Fibroblast of lung (primary cell): ENCODE measurements at regions not wholly inside any gene's neighbourhood (a gene's known extent, or its start where the extent isn't known, plus 50 kb on each side); places are given as distances from the start of the nearest gene placed in this dataset.
A peak's percentile ranks its signal among the peaks of the same experiment; 100 is the strongest.

Source experiments
- DNase-seq, 2 donors: peaks; one replicate each; pipeline versions ENCODE4 v3.0.0 to v3.0.0-alpha.2; 2010; ENCODE audit warnings: low read depth in 2 of 2
- H2AFZ ChIP-seq: 2 replicates; pipeline ENCODE4 v1.5.1; 2012; ENCODE audit warnings: low read length, control low read depth, inconsistent platforms
- H3K27ac ChIP-seq: 2 replicates; pipeline ENCODE4 v1.5.1; 2011; ENCODE audit warnings: low read length, control low read depth; ENCODE audit not compliant: insufficient read depth
- H3K27me3 ChIP-seq: 2 replicates; pipeline ENCODE4 v1.5.1; 2011; ENCODE audit warnings: mild to moderate bottlenecking, low read length; ENCODE audit not compliant: control insufficient read depth, insufficient read depth
- H3K36me3 ChIP-seq: 2 replicates; pipeline ENCODE4 v1.5.1; 2011; ENCODE audit warnings: low read length; ENCODE audit not compliant: control insufficient read depth, insufficient read depth
- H3K4me1 ChIP-seq: 2 replicates; pipeline ENCODE4 v1.5.1; 2011; ENCODE audit warnings: low read length; ENCODE audit not compliant: control insufficient read depth, insufficient read depth; ENCODE audit errors: extremely low read depth
- H3K4me2 ChIP-seq: 2 replicates; pipeline ENCODE4 v1.5.1; 2011; ENCODE audit warnings: low read length, control low read depth; ENCODE audit not compliant: insufficient read depth; ENCODE audit errors: extremely low read depth
- H3K4me3 ChIP-seq, 4 experiments: fragments of 200-600 bp in 1 of 4; sonication (generic) in 1 of 4; replicated peaks in 1 of 4; 2 replicates each; pipeline ENCODE4 v1.5.1; 2011 to 2016; ENCODE audit warnings: low read length in 4 of 4, low read depth in 3 of 4, mild to moderate bottlenecking in 3 of 4, control low read depth in 2 of 4, inconsistent platforms in 1 of 4, mixed read lengths in 1 of 4; ENCODE audit not compliant: insufficient read depth in 1 of 4; ENCODE audit errors: control extremely low read depth in 1 of 4
- H3K79me2 ChIP-seq: 2 replicates; pipeline ENCODE4 v1.5.1; 2012; ENCODE audit warnings: mild to moderate bottlenecking, low read length, inconsistent platforms; ENCODE audit not compliant: control insufficient read depth, insufficient read depth
- H3K9ac ChIP-seq: 2 replicates; pipeline ENCODE4 v1.5.1; 2011; ENCODE audit warnings: mild to moderate bottlenecking, low read length, control low read depth; ENCODE audit not compliant: insufficient read depth
- H3K9me3 ChIP-seq: 2 replicates; pipeline ENCODE4 v1.5.1; 2012; ENCODE audit warnings: low read depth, low read length; ENCODE audit not compliant: control insufficient read depth, insufficient read depth
- H4K20me1 ChIP-seq: 2 replicates; pipeline ENCODE4 v1.5.1; 2011; ENCODE audit warnings: low read length; ENCODE audit not compliant: control insufficient read depth, insufficient read depth; ENCODE audit errors: extremely low read depth
- CTCF ChIP-seq, 2 donors: IDR thresholded peaks in 1 of 2; conservative IDR thresholded peaks in 1 of 2; 1 replicate in 1 of 2; 2 replicates in 1 of 2; pipeline ENCODE4 v1.5.1; 2011 to 2012; ENCODE audit warnings: low read length in 2 of 2, control low read depth in 1 of 2, inconsistent platforms in 1 of 2, low read depth in 1 of 2, mild to moderate bottlenecking in 1 of 2
- EZH2 ChIP-seq: IDR thresholded peaks from 2 replicates; pipeline ENCODE4 v1.5.1; 2012; ENCODE audit warnings: low read length, control low read depth, mild to moderate bottlenecking; ENCODE audit errors: missing control alignments

- Histone ChIP-seq H2AFZ (no peak overlapping the region), H3K27me3 (no peaks in the 10 kb centered on the region), H3K9ac (no peak overlapping the region), H3K27ac (peak overlapping the region; percentile 67), H3K79me2 (no peaks in the 10 kb centered on the region), H3K36me3 (no peaks in the 10 kb centered on the region), H3K4me1 (peaks cover 31% of the 10 kb centered on the region), H3K4me2 (peak overlapping the region; percentile 55), H3K9me3 (no peaks in the 10 kb centered on the region), H4K20me1 (no peaks in the 10 kb centered on the region), H3K4me3 (no peak overlapping the region)
- peak; percentile 65 to 95 for DNase-seq
- TF ChIP-seq CTCF (conservative IDR thresholded peaks at IDR 0.05 in 1 of 2, IDR thresholded peaks at IDR 0.05 in 1 of 2; ENCODE audit: low read depth in 1 of 2, low read length in 2 of 2) (no peak), EZH2 (no peak)
These were observed 63.3 kb upstream of the ZFR start for GRCh38 chr5:32507738-32508434.

GRCh38 chr5:32506799-32507198 lies 62.3 kb upstream of the ZFR start:
- no peaks in the 10 kb centered on the region for H4K20me1 ChIP-seq
- TF ChIP-seq CTCF (conservative IDR thresholded peaks at IDR 0.05 in 1 of 2, IDR thresholded peaks at IDR 0.05 in 1 of 2; ENCODE audit: low read depth in 1 of 2, low read length in 2 of 2) (no peak), EZH2 (no peak)
- H3K9me3 ChIP-seq: no peaks in the 10 kb centered on the region
- H3K9ac ChIP-seq: no peak overlapping the region
- no peaks in the 10 kb centered on the region for H3K27me3 ChIP-seq
- H2AFZ ChIP-seq: no peak overlapping the region
- H3K27ac ChIP-seq: peak overlapping the region; percentile 67
- peak overlapping the region in 1 of 4 experiments; percentile 37 for H3K4me3 ChIP-seq
- DNase-seq: peak; percentile 71 to 93
- H3K4me1 ChIP-seq: peaks cover 31% of the 10 kb centered on the region
- H3K36me3 ChIP-seq: no peaks in the 10 kb centered on the region
- peak overlapping the region; percentile 78 for H3K4me2 ChIP-seq
- no peaks in the 10 kb centered on the region for H3K79me2 ChIP-seq

GRCh38 chr5:32506201-32506661 lies 61.7 kb upstream of the ZFR start:
- no peak for TF ChIP-seq EZH2
- no peak for TF ChIP-seq CTCF (conservative IDR thresholded peaks at IDR 0.05 in 1 of 2, IDR thresholded peaks at IDR 0.05 in 1 of 2; ENCODE audit: low read depth in 1 of 2, low read length in 2 of 2)
- Histone ChIP-seq H3K36me3 (no peaks in the 10 kb centered on the region), H3K27me3 (no peaks in the 10 kb centered on the region), H3K27ac (peak overlapping the region; percentile 57), H3K9ac (no peak overlapping the region), H3K9me3 (no peaks in the 10 kb centered on the region), H2AFZ (no peak overlapping the region), H3K79me2 (no peaks in the 10 kb centered on the region), H3K4me1 (peaks cover 31% of the 10 kb centered on the region), H4K20me1 (no peaks in the 10 kb centered on the region), H3K4me3 (peak overlapping the region in 2 of 4 experiments; percentile 25 to 37), H3K4me2 (peak overlapping the region; percentile 78)
- DNase-seq: peak in 1 of 2 donors; percentile 67
